NCI-H774 (cell line): ENCODE measurements at regions not wholly inside any gene's neighbourhood (a gene's known extent, or its start where the extent isn't known, plus 50 kb on each side); places are given as distances from the start of the nearest gene placed in this dataset.
A peak's percentile ranks its signal among the peaks of the same experiment; 100 is the strongest.

Source experiments
- DNase-seq: peaks from one replicate; lab custom pipeline; 2025; lab: John Stamatoyannopoulos, UW

GRCh38 chr5:174412374-174412773, 312.0 kb upstream of the MSX2 start:
- DNase-seq: no peak

GRCh38 chr5:174412941-174413340, 311.4 kb upstream of the MSX2 start:
- DNase-seq: no peak

- no peak for DNase-seq
Measured at GRCh38 chr5:174413567-174414314, 310.6 kb upstream of the MSX2 start.

- DNase-seq: no peak
Measured at GRCh38 chr5:174414315-174414710, 310.1 kb upstream of the MSX2 start.

GRCh38 chr5:174418809-174419539, 305.4 kb upstream of the MSX2 start:
- no peak for DNase-seq

- DNase-seq: peak; percentile 58
Measured at GRCh38 chr5:174419540-174420132, 304.7 kb upstream of the MSX2 start.

- no peak for DNase-seq
Measured at GRCh38 chr5:174420651-174421407, 303.6 kb upstream of the MSX2 start.

- no peak for DNase-seq
Measured at GRCh38 chr5:174421408-174421805, 303.0 kb upstream of the MSX2 start.

- DNase-seq: no peak
Measured at GRCh38 chr5:174423558-174423957, 300.8 kb upstream of the MSX2 start.

- DNase-seq: no peak
Measured at GRCh38 chr5:174424219-174425053, 299.9 kb upstream of the MSX2 start.

- DNase-seq: no peak
Measured at GRCh38 chr5:174425271-174425963, 299.0 kb upstream of the MSX2 start.

GRCh38 chr5:174425964-174426290, 298.5 kb upstream of the MSX2 start:
- DNase-seq: no peak

- DNase-seq: no peak
Measured at GRCh38 chr5:174426388-174426787, 298.0 kb upstream of the MSX2 start.

- DNase-seq: no peak
Measured at GRCh38 chr5:174426851-174427250, 297.5 kb upstream of the MSX2 start.

GRCh38 chr5:174427304-174427703, 297.1 kb upstream of the MSX2 start:
- no peak for DNase-seq

- no peak for DNase-seq
Measured at GRCh38 chr5:174428895-174429294, 295.5 kb upstream of the MSX2 start.

- DNase-seq: no peak
Measured at GRCh38 chr5:174430940-174431339, 293.4 kb upstream of the MSX2 start.

- DNase-seq: no peak
Measured at GRCh38 chr5:174431504-174431903, 292.9 kb upstream of the MSX2 start.

- DNase-seq: no peak
Measured at GRCh38 chr5:174433098-174433497, 291.3 kb upstream of the MSX2 start.

GRCh38 chr5:174436750-174437149, 287.6 kb upstream of the MSX2 start:
- DNase-seq: no peak
